Left hindlimb (tissue), 1 donor: ENCODE measurements at regions not wholly inside any gene's neighbourhood (a gene's known extent, or its start where the extent isn't known, plus 50 kb on each side); places are given as distances from the start of the nearest gene placed in this dataset.

Experiments used
- DNase-seq: peaks from one replicate; pipeline ENCODE4 v3.0.0-alpha.2; 2018

GRCh38 chr7:41830271-41830670, 127.4 kb upstream of the INHBA start:
- no peak for DNase-seq

- DNase-seq, result no peak
These were observed 126.0 kb upstream of the INHBA start for GRCh38 chr7:41828911-41829310.

DNA sequence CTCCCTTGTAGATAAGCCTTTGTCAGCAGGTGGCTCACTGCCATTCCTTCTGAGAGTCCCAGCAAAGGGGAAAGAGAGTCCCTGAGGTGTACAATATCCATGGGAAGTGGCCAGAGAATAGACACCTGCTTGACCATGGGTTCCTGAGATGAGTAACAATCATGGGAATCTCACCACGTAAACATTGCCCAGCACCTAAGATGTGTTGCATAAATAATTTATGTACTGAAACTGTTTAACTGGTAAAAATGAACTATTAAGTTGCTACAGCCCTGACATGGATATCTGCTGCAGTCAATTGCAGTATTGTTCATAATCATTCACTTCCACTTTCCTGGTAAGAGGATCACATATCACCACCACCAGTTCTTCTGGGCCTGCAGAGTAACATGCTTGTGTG, 123.8 kb upstream of the INHBA start:
- DNase-seq, result no peak

DNA sequence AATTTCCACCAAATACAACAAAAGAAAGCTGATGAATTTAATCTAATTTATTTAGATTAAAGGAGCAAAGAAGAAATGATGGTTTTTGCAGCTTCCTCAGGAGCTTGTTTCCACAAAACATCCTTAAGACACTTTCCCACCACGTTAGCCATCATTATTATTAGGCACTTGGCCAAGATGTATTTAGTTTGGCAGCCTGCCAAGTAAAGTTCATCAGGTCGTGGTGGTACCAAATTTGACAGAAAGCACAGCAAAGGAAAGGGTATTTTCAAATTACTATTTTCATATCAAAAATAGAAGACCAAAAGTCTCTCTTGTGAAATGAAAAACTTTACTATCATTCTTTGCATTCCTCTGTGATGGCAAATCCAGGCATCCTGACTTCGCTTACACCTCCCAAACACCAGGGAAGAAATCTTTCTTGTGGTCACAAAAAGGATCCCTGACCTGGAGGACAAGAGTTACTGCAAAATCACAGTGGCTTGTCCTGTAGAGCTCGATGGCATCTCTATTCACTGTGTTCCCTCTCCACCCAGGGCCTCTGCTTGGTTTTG, 123.1 kb upstream of the INHBA start:
- DNase-seq, result no peak

DNA sequence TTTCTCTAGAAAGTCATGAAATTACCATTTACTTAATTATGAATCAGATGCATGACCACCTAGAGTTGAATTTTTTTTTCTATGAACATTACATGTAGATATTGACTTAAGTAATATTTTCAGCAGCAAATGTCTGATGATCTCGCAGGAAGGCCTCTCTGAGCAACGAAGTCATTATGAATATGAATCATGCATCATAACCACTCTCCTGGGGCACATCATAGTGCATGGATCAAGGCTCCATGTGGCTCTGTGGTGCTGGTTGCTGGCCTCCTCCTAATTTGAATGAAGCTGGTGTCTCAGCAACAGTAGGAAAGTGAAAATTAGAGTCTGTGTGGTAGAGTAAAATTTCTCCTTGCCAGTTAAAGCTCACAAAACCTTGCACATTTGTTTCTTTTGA, 121.4 kb upstream of the INHBA start:
- DNase-seq, result no peak

DNA sequence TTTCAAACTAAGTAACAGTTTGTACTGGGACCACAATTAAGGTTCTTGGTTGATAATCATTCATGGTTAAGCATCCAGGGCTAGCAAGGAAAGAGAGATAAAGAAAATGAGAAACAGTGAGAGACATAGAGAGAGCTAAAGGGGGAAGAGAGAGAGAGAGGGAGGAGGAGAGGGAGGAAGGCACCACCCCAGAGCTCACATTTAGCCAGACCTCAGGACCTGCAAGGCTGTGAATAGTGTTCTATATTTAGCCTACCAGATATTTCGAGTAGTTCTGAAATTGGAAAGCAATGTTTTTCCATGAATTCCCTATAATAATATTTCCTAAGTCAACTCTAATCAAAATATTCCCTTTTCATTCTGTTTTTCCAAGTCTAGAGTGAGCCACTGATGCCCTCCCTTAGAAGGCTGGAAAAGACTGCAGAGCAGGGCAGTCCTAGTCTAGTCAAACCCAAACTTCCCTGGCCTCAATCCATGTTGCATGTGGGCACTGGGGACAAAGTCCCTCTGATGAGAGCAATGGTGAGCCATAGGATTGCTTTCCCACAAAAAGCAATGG, 119.4 kb upstream of the INHBA start:
- no peak for DNase-seq

GRCh38 chr7:41821521-41822213, 118.8 kb upstream of the INHBA start:
- no peak for DNase-seq

DNA sequence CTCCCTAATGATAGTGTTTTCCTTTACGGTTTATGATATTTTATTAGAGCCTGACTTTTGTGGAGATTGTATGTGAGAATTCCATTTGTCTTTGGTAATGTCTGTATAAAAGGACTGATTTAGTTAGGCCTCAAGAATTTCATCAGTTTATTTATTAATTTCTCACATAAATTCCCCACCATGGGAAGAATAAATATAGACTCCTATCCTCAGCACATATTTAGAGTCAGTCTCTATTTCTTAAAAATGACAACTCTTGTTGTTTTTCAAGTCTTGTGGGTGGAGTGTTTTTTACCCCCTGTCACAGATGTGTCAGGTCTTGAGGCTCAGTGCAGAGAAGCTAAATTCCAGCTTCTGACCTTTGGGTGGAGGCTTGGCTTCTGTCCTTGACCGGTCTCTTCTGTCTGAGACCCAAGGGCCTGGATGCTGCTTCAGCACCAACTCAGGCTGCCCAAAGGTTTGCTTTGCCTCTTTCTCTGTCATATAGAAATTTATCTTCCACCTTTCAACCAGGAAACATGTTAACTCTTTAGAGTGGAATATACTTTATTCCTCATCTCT, 117.3 kb upstream of the INHBA start:
- no peak for DNase-seq

- DNase-seq, result no peak
These were observed 116.8 kb upstream of the INHBA start for GRCh38 chr7:41819645-41820044.

DNA sequence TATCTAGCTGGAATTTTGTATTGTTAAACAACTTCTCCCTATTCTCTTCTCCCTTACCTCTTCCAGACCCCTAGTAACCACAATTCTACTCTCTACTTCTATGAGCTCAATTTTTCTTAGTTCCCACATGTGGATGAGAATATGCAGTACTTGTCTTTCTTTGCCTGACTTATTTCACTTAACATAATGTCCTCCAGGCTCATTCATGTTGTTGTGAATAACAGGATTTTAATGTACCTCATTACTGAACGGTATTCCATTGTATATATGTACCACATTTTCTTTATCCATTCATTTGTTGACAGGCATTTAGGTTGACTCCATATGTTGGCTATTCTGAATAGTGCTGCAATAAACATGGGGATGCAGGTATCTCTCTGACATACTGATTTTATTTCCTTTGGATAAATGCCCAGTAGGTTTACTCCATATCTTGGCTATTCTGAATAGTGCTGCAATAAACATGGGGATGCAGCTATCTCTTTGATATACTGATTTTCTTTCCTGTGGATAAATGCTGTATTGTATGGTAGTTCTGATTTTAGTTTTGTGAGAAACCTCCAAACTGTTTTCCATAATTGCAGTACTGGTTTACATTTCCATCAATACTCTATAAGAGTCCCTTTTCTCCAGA, 116.0 kb upstream of the INHBA start:
- DNase-seq, result no peak

- DNase-seq, result no peak
These were observed 114.5 kb upstream of the INHBA start for GRCh38 chr7:41817386-41817785.

- no peak for DNase-seq
These were observed 113.2 kb upstream of the INHBA start for GRCh38 chr7:41816111-41816510.

DNA sequence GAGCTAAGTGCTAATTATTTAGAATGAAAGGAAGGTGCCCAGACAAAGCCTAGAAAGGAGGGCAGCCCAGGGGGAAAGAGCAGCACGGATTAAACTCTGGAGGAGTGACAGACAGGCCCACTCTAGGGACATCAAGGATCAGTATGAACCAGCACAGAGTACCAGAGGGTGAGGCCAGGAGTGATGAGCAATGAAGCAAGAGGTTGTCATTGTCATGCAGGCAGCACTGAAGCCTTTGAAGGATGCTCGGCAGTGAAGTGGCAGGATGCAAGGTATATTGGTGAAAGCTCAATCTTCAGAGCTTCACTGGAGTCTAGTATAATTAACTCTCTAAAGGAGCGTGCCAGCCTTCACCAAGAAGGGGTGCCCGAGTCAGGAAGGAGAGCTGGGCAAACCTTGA, 112.0 kb upstream of the INHBA start:
- no peak for DNase-seq

- DNase-seq, result no peak
These were observed 110.4 kb upstream of the INHBA start for GRCh38 chr7:41813286-41813685.

DNA sequence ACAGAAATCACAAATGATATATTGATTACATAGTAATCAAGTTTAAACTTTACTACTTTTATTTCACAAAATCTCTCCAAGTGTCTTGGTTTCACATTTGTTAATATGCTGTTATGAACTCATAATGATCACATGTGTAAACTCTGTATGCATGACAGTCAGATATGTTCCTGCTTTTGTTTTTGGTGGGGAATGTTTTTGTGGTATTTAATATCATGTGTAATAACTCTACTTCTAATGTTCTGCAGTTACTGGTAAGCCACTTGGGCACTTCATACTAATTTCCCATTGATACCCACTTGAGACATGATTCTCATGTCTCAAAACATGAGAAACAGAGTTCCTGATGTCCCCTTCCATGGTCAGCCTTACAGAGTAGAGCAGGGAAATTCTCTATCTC, 109.1 kb upstream of the INHBA start:
- no peak for DNase-seq

- DNase-seq, result no peak
These were observed 107.2 kb upstream of the INHBA start for GRCh38 chr7:41809940-41810576.

DNA sequence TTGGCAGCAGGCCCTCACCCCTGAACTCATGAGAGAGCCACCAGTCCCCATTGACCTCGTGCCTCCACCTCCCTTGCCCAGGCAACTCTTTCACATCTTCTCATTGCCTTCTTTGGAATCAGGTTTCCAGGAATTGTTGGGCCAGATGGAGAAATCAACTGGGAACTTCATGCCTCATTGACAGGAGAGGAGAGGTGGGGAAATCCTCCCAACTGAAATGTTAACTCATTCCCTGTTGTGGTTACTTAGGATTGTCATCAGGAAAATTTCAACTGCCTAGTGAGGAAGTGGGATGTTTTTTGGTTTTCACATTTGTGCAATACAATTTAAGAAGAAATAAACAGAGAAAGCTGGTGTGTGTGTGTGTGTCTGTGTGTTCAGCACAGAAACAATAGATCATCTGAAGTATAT, 106.6 kb upstream of the INHBA start:
- DNase-seq, result no peak

- DNase-seq, result no peak
These were observed 106.2 kb upstream of the INHBA start for GRCh38 chr7:41809116-41809515.

DNA sequence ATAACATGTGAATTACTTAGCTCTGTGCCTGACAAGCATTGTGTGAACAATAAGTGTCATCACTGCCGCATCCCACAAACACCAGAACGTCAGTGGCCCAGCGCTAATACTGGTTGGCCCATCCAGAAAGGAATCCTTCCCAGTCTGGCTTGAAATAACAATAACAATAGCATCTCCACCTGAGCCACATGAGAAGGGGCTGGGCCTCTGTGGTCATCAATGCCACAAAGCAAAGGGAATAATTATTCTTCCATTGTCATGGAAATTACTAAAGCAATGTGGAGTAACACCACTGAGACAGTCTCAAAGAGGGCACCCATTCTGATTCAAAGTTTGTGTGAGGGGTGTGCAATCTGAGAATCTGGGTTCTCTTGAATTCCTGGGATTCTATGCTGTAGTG, 105.7 kb upstream of the INHBA start:
- no peak for DNase-seq

DNA sequence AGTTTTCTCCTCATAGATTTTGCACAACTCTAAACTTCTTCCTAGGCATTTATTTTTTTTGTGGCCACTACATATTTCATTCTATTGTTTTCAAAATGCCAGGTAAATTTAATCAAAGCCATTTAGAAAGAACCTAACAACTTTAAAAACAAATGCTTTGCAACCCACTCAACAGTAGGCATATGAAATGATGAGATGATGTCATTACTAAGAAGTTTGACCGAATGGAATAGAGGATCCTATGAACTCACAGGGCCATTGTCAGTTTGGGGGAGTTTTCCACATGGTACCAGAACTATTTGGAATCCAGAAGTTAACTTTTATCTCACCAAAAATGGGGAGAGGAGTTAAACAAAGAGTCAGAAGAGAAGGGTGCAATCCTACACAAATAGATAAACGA, 100.7 kb upstream of the INHBA start:
- DNase-seq, result no peak

- no peak for DNase-seq
These were observed 93.4 kb upstream of the INHBA start for GRCh38 chr7:41796331-41796730.

DNA sequence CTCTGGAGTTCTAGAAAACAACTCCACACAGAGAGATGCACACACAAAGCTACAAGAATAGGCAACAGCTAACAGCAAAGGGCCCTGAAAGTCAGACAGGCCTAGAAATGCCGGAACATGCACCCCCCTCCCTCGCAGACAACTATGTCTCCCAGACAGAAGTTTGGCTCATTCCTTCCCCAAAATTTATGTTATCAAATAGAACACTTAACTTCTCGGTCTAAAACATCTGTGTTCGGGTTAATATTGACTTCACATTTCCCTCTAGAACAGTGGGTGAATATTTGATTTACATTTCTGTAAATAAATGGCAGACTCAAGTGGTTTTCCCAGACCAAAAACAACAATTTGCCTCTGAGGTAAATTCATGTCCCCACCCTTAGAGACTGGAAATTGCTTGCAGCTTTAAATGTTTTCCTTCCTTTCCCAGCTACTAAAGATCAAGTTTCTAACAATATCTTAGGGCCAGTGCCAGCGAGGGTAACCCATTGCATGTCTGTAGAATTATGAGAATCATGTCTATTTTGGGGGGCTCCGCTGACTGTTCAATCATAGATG, 92.5 kb upstream of the INHBA start:
- no peak for DNase-seq

- no peak for DNase-seq
These were observed 90.7 kb upstream of the INHBA start for GRCh38 chr7:41793556-41793955.
